ENCODE measurements at regions not wholly inside any gene's neighbourhood (a gene's known extent, or its start where the extent isn't known, plus 50 kb on each side); places are given as distances from the start of the nearest gene placed in this dataset.

DNA sequence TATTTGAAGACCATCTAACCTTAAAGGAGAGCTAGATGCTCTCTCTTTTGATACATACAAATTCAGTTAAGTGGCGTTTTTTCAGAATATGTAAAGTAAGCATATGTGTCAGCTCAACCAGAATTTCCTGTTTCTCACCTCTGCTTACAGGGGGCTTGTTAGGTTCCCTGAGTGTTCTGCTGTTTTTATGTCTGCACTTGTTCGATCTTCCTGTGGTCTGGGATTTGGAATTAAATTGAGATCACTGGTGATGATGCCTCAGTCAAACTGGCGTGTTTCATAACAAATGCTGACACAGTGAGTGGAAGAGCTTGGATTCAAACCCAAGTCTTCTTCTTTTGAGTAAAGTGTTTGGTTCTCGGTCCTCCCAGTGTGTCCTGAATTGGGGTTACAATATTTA lies 348.3 kb upstream of the AKR1E2 start:
- no peaks in the 10 kb centered on the region for H3K36me3 Mint-ChIP-seq (ENCODE audit: low read depth)
- no peak overlapping the region for H3K27ac Mint-ChIP-seq
- peaks cover 13% of the 10 kb centered on the region for H3K4me1 Mint-ChIP-seq (ENCODE audit: low read depth)
- H3K27me3 Mint-ChIP-seq (ENCODE audit: low read depth) = peaks cover 3% of the 10 kb centered on the region
- peaks cover 4% of the 10 kb centered on the region for H3K9me3 Mint-ChIP-seq
- no peak for DNase-seq (ENCODE audit: low spot score)
- H3K4me3 Mint-ChIP-seq = no peak overlapping the region

- Mint-ChIP-seq H3K9me3 (peaks cover 4% of the 10 kb centered on the region), H3K4me3 (no peak overlapping the region), H3K4me1 (ENCODE audit: low read depth) (peaks cover 13% of the 10 kb centered on the region), H3K36me3 (ENCODE audit: low read depth) (no peaks in the 10 kb centered on the region), H3K27ac (no peak overlapping the region), H3K27me3 (ENCODE audit: low read depth) (peaks cover 3% of the 10 kb centered on the region)
- DNase-seq (ENCODE audit: low spot score) = no peak
These were observed 350.0 kb upstream of the AKR1E2 start for GRCh38 chr10:4475827-4476490.

- Mint-ChIP-seq H3K36me3 (ENCODE audit: low read depth) (no peaks in the 10 kb centered on the region), H3K4me1 (ENCODE audit: low read depth) (peaks cover 13% of the 10 kb centered on the region), H3K4me3 (no peak overlapping the region), H3K9me3 (peaks cover 4% of the 10 kb centered on the region), H3K27me3 (ENCODE audit: low read depth) (peaks cover 3% of the 10 kb centered on the region), H3K27ac (no peak overlapping the region)
- DNase-seq (ENCODE audit: low spot score) = no peak
These were observed 351.2 kb upstream of the AKR1E2 start for GRCh38 chr10:4474829-4475228.

GRCh38 chr10:4473977-4474376 lies 352.0 kb upstream of the AKR1E2 start:
- Mint-ChIP-seq H3K36me3 (ENCODE audit: low read depth) (no peaks in the 10 kb centered on the region), H3K27me3 (ENCODE audit: low read depth) (peaks cover 8% of the 10 kb centered on the region), H3K4me1 (ENCODE audit: low read depth) (peaks cover 13% of the 10 kb centered on the region), H3K9me3 (no peaks in the 10 kb centered on the region), H3K27ac (no peak overlapping the region), H3K4me3 (no peak overlapping the region)
- no peak for DNase-seq (ENCODE audit: low spot score)

DNA sequence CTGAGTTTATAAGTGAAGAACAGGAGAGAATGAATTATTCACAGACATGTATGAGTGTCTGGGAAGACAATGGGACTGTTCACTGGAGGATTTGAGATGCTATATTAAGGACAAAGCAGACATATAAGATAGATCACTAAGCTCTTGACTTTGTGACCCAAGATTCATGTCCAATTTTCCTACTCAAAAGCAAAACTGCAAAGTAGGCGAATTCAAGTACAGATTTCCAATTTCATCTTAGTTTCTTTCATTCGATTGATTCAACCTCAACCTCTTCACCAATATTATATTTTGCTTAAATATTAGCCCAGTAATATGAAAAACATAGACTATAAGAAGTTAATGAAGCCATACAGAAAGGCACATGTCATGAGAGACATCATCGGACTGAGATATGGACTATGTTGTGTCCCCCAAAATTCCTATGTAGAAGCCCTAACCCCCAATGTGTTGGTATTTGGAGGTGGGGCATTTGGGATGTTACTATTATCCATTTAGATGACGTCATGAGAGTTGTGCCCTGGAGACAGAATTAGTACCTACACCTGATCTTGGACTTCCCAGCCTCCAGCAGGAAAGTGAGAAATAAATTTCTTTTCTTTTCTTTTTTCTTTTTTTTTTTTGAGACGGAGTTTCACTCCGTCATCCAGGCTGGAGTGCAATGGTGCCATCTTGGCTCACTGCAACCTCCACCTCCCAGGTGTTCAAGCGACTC lies 353.7 kb upstream of the AKR1E2 start:
- Mint-ChIP-seq H3K27ac (no peak overlapping the region), H3K9me3 (no peaks in the 10 kb centered on the region), H3K4me3 (no peak overlapping the region), H3K27me3 (ENCODE audit: low read depth) (peaks cover 13% of the 10 kb centered on the region), H3K36me3 (ENCODE audit: low read depth) (no peaks in the 10 kb centered on the region), H3K4me1 (ENCODE audit: low read depth) (peaks cover 13% of the 10 kb centered on the region)
- no peak for DNase-seq (ENCODE audit: low spot score)

GRCh38 chr10:4470231-4470835 lies 355.7 kb upstream of the AKR1E2 start:
- no peak overlapping the region for H3K4me3 Mint-ChIP-seq
- peaks cover 19% of the 10 kb centered on the region for H3K27me3 Mint-ChIP-seq (ENCODE audit: low read depth)
- H3K27ac Mint-ChIP-seq = no peak overlapping the region
- no peaks in the 10 kb centered on the region for H3K36me3 Mint-ChIP-seq (ENCODE audit: low read depth)
- DNase-seq (ENCODE audit: low spot score) = no peak
- H3K9me3 Mint-ChIP-seq = no peaks in the 10 kb centered on the region
- peaks cover 13% of the 10 kb centered on the region for H3K4me1 Mint-ChIP-seq (ENCODE audit: low read depth)

DNA sequence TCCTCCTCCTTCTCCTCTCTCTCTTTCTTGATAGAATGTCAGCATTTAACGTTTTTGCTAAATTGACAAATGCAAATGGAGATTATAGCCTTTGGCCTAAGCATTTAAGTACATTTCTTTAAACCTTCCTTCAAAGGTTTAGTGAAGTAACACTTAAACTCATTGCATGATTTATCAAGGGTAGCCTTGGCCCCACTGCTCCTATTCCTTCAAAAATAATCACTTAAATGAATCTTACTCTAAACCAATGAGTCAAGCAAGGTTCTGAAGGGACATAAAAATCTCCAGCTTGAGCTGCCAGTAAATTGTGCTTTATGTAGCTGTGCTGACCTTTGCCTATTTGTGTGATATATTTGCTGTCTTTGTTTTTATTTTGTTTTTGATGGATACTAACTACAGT lies 358.5 kb upstream of the AKR1E2 start:
- H3K4me1 Mint-ChIP-seq (ENCODE audit: low read depth) = no peaks in the 10 kb centered on the region
- peaks cover 23% of the 10 kb centered on the region for H3K27me3 Mint-ChIP-seq (ENCODE audit: low read depth)
- no peaks in the 10 kb centered on the region for H3K9me3 Mint-ChIP-seq
- no peak for DNase-seq (ENCODE audit: low spot score)
- H3K4me3 Mint-ChIP-seq = no peak overlapping the region
- H3K36me3 Mint-ChIP-seq (ENCODE audit: low read depth) = no peaks in the 10 kb centered on the region
- H3K27ac Mint-ChIP-seq = no peak overlapping the region

GRCh38 chr10:4460267-4460666 lies 365.7 kb upstream of the AKR1E2 start:
- Mint-ChIP-seq H3K4me3 (no peak overlapping the region), H3K9me3 (no peaks in the 10 kb centered on the region), H3K4me1 (ENCODE audit: low read depth) (no peaks in the 10 kb centered on the region)

GRCh38 chr10:4459531-4459930 lies 366.5 kb upstream of the AKR1E2 start:
- no peaks in the 10 kb centered on the region for H3K36me3 Mint-ChIP-seq (ENCODE audit: low read depth)
- no peak overlapping the region for H3K4me3 Mint-ChIP-seq
- DNase-seq (ENCODE audit: low spot score) = no peak
- H3K27ac Mint-ChIP-seq = no peak overlapping the region
- no peaks in the 10 kb centered on the region for H3K27me3 Mint-ChIP-seq (ENCODE audit: low read depth)
- H3K4me1 Mint-ChIP-seq (ENCODE audit: low read depth) = no peaks in the 10 kb centered on the region
- H3K9me3 Mint-ChIP-seq = no peaks in the 10 kb centered on the region

More at GRCh38 chr10:4460267-4460666, 365.7 kb upstream of the AKR1E2 start:
- H3K27ac Mint-ChIP-seq = no peak overlapping the region
- no peaks in the 10 kb centered on the region for H3K36me3 Mint-ChIP-seq (ENCODE audit: low read depth)
- DNase-seq (ENCODE audit: low spot score) = no peak
- peaks cover 3% of the 10 kb centered on the region for H3K27me3 Mint-ChIP-seq (ENCODE audit: low read depth)

- no peaks in the 10 kb centered on the region for H3K9me3 Mint-ChIP-seq
- H3K36me3 Mint-ChIP-seq (ENCODE audit: low read depth) = no peaks in the 10 kb centered on the region
- H3K4me1 Mint-ChIP-seq (ENCODE audit: low read depth) = no peaks in the 10 kb centered on the region
- DNase-seq (ENCODE audit: low spot score) = no peak
- H3K27ac Mint-ChIP-seq = no peak overlapping the region
- no peak overlapping the region for H3K4me3 Mint-ChIP-seq
- H3K27me3 Mint-ChIP-seq (ENCODE audit: low read depth) = no peaks in the 10 kb centered on the region
These were observed 368.4 kb upstream of the AKR1E2 start for GRCh38 chr10:4457597-4457996.

- no peak for DNase-seq (ENCODE audit: low spot score)
- H3K36me3 Mint-ChIP-seq (ENCODE audit: low read depth) = no peaks in the 10 kb centered on the region
- H3K4me3 Mint-ChIP-seq = no peak overlapping the region
- no peaks in the 10 kb centered on the region for H3K9me3 Mint-ChIP-seq
- no peaks in the 10 kb centered on the region for H3K4me1 Mint-ChIP-seq (ENCODE audit: low read depth)
- no peaks in the 10 kb centered on the region for H3K27me3 Mint-ChIP-seq (ENCODE audit: low read depth)
- no peak overlapping the region for H3K27ac Mint-ChIP-seq
These were observed 369.2 kb upstream of the AKR1E2 start for GRCh38 chr10:4456776-4457175.

DNA sequence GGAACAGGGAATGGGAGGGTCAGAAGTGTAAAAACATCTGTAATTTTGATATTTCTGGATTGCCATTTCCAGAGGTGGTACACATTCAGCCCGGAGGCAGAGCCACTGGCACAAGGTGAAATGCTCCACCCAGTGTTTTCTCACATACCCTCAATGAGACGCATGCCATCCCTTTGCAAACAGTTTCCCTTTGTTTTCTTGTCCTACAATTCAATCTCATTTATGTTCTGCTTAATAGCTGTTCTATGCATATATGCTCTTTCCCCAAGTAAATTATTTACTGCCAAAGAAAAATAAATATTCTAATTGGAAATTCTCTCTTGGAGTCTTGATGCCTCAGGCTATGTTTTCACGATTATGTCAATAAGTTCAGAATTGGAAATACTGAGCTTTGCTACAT lies 369.7 kb upstream of the AKR1E2 start:
- Mint-ChIP-seq H3K9me3 (no peaks in the 10 kb centered on the region), H3K27ac (no peak overlapping the region), H3K36me3 (ENCODE audit: low read depth) (no peaks in the 10 kb centered on the region), H3K4me1 (ENCODE audit: low read depth) (no peaks in the 10 kb centered on the region), H3K27me3 (ENCODE audit: low read depth) (no peaks in the 10 kb centered on the region), H3K4me3 (no peak overlapping the region)
- DNase-seq (ENCODE audit: low spot score) = no peak

GRCh38 chr10:4453950-4454349 lies 372.1 kb upstream of the AKR1E2 start:
- no peak for DNase-seq (ENCODE audit: low spot score)
- Mint-ChIP-seq H3K4me1 (ENCODE audit: low read depth) (peaks cover 2% of the 10 kb centered on the region), H3K27ac (no peak overlapping the region), H3K36me3 (ENCODE audit: low read depth) (no peaks in the 10 kb centered on the region), H3K4me3 (no peak overlapping the region), H3K27me3 (ENCODE audit: low read depth) (peaks cover 3% of the 10 kb centered on the region), H3K9me3 (no peaks in the 10 kb centered on the region)

DNA sequence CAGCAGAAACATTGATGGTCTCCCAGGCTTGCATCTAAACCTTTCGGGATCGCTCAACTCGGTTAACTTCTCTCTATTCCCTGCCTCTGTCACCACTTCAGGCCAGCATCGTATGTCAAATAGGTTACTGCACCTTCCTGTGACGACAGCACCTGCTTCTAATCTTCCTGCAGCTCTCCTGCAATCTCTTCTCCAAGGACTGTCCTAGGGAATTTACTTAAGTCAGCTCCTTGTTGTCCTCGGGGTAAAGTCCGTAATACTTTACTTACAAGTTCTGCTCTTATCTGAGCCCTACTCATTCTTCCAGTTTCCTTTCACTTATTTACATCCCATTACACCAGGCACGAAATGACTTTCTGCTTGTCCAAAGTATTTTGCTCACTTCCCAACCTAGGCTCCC lies 372.7 kb upstream of the AKR1E2 start:
- H3K36me3 Mint-ChIP-seq (ENCODE audit: low read depth) = no peaks in the 10 kb centered on the region
- H3K27ac Mint-ChIP-seq = no peak overlapping the region
- H3K9me3 Mint-ChIP-seq = no peaks in the 10 kb centered on the region
- no peak overlapping the region for H3K4me3 Mint-ChIP-seq
- H3K4me1 Mint-ChIP-seq (ENCODE audit: low read depth) = peaks cover 2% of the 10 kb centered on the region
- DNase-seq (ENCODE audit: low spot score) = no peak
- H3K27me3 Mint-ChIP-seq (ENCODE audit: low read depth) = peaks cover 3% of the 10 kb centered on the region
